Esophagus muscularis mucosa (tissue), 4 donors: ENCODE measurements at regions not wholly inside any gene's neighbourhood (a gene's known extent, or its start where the extent isn't known, plus 50 kb on each side); places are given as distances from the start of the nearest gene placed in this dataset.

Experiments used
- DNase-seq: peaks from one replicate; pipeline ENCODE4 v3.0.0-alpha.2; 2017; ENCODE audit errors: extremely low spot score
- H3K27ac ChIP-seq, 4 donors: fragments of 200-600 bp; sonication (generic); replicated peaks in 1 of 4; 1 replicate in 3 of 4; 2 replicates in 1 of 4; pipeline ENCODE4 v1.5.1; 2016 to 2019; ENCODE audit warnings: mild to moderate bottlenecking in 1 of 4
- H3K27me3 ChIP-seq, 4 donors: fragments of 200-600 bp; sonication (generic); one replicate each; pipeline versions ENCODE4 v1.5.1 to v1.6.0; 2016 to 2019
- H3K36me3 ChIP-seq, 4 donors: fragments of 200-600 bp; sonication (generic); one replicate each; pipeline ENCODE4 v1.5.1; 2016 to 2019
- H3K4me1 ChIP-seq, 4 donors: fragments of 200-600 bp; sonication (generic); one replicate each; pipeline ENCODE4 v1.5.1; 2016 to 2019
- H3K4me3 ChIP-seq, 4 donors: fragments of 200-600 bp; sonication (generic); 1 replicate in 2 of 4; 2 replicates in 2 of 4; pipeline ENCODE4 v1.5.1; 2016 to 2019; ENCODE audit warnings: mild to moderate bottlenecking in 4 of 4, moderate library complexity in 1 of 4
- H3K9me3 ChIP-seq, 4 donors: fragments of 200-600 bp; sonication (generic); 1 replicate in 3 of 4; 2 replicates in 1 of 4; pipeline ENCODE4 v1.5.1; 2016 to 2019
- CTCF ChIP-seq, 3 experiments: fragments of 200-600 bp in 2 of 3; fragments of 450-650 bp in 1 of 3; sonication (generic) in 2 of 3; IDR thresholded peaks; one replicate each; pipeline ENCODE4 v1.5.1; 2017 to 2019; ENCODE audit warnings: antibody characterized with exemption in 3 of 3, mild to moderate bottlenecking in 2 of 3, moderate library complexity in 1 of 3
- EP300 ChIP-seq: sonication (generic); formaldehyde crosslinking; IDR thresholded peaks from one replicate; pipeline ENCODE4 v1.6.1; 2017; ENCODE audit warnings: antibody characterized with exemption
- POLR2A ChIP-seq: fragments of 450-650 bp; IDR thresholded peaks from one replicate; pipeline ENCODE4 v1.6.1; 2017; ENCODE audit warnings: antibody characterized with exemption, moderate library complexity, mild to moderate bottlenecking, low read depth
- POLR2AphosphoS5 ChIP-seq, 2 donors: sonication (generic); formaldehyde crosslinking; IDR thresholded peaks; one replicate each; pipeline ENCODE4 v1.6.1; 2017; ENCODE audit warnings: antibody characterized with exemption in 2 of 2
- WGBS: methylation state at CpG from one replicate; pipeline ENCODE4 v1.1.5; 2018; 5-methylcytosine and 5-hydroxymethylcytosine counted together
- intact Hi-C: fragments of 100-400 bp; cut with DNase I; formaldehyde crosslinking; loops from one replicate; pipeline ENCODE4 v1.15.1; 2023

DNA sequence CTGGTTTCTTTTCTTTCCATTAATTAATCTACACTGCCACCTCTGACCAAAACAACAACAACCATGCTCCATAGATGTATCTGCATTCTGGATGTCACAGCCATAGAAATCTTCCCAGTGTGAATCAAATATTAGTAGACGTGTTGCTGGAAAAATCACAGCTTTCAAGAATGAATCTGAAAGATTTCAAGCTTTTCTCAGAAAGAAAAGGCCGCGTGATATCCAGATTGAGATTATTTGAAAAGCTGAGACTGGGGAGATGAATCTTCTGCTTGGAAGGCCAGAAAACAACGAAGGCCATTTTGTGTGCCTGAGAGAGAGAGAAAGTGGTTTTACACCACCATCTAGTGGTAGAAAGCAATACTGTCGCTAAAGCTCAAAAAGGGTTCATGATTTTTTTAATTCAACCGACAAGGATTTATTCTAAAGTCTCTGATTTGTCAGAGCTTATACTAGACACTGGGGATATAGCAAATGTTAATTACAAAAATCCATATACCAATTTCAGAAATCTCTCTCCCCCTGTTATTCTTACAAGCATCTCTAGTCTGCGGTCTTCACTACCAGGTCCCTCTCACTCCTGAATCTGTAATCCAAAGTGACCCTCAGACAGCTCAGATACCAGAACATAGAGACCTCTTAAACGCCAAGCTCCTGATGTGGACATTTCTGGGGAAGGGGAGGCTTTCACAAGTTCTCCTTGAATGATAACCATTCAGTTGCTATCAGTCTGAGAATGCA is 87.5 kb upstream of the SGIP1 start:
- H3K27ac ChIP-seq = peak overlapping the region in 1 of 4 donors; percentile 42
- H3K36me3 ChIP-seq = no peaks in the 10 kb centered on the region
- intact Hi-C loops = loop anchor here (1.0 to 5.0 kb wide), 3 partner anchors 193 to 489 kb away; no protein-coding TSS in a partner anchor
- DNase-seq = no peak
- no peaks in the 10 kb centered on the region for H3K27me3 ChIP-seq
- no peaks in the 10 kb centered on the region for H3K9me3 ChIP-seq
- TF ChIP-seq CTCF (IDR thresholded peaks at IDR 0.05) = peak; percentile 83 to 91 (median 89)
- TF ChIP-seq POLR2A = no peak
- H3K4me3 ChIP-seq = no peak overlapping the region
- WGBS = 19% methylated on average over 8 of the region's 8 CpGs
- H3K4me1 ChIP-seq = peaks cover 21 to 42% (median 29%) of the 10 kb centered on the region in 4 donors

DNA sequence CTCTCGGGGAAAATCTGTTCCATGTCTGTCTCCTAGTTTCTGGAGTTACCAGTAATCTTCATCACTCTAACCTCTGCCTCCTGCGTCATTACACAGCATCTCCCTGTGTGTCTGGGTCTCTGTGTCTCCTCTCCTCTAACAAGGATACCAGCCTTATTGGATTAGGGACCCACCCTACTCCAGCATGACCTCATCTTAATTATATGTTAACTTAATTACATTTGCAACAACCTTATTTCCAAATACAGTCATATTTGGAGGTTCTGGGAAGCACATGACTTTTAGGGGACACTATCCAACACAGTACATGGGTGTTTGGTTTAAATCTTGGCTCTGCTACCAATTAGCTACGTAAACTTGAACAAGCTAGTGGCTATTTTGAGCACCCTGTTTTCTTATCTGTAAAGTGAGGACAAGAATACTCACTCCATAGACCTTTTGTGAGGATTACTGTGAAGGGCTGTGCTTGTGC is 83.9 kb upstream of the SGIP1 start:
- H3K27ac ChIP-seq = peak overlapping the region; percentile 53 to 69 (median 59)
- intact Hi-C loops = no loop called here
- no peaks in the 10 kb centered on the region for H3K9me3 ChIP-seq
- TF ChIP-seq POLR2AphosphoS5 (IDR thresholded peaks at IDR 0.05) (peak in 1 of 2 donors; percentile 24), EP300 (peak; percentile 21), POLR2A (no peak), CTCF (IDR thresholded peaks at IDR 0.05) (no peak)
- WGBS = 26% methylated on average over 3 of the region's 3 CpGs
- no peaks in the 10 kb centered on the region for H3K36me3 ChIP-seq
- DNase-seq = no peak
- no peak overlapping the region for H3K4me3 ChIP-seq
- H3K4me1 ChIP-seq = peaks cover 21 to 42% (median 29%) of the 10 kb centered on the region in 4 donors
- no peaks in the 10 kb centered on the region for H3K27me3 ChIP-seq

DNA sequence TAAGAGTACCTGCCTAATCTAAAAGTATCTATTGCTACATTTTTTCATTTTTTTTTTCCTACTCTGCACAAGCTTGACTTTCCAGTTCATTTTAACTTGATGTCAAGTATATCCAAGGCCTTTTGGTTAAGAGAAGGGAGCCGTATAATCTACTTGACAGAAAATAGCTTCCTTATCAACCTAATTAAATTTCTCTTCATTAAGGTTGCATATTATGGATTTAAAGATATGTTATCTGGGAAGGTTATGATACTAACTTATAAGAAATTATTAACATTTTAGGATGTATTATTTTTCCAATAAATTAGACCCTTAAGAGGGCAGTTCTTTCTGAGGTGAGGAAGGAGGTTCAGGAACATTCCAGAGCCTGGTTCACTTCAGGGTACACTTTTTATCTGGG is 83.1 kb upstream of the SGIP1 start:
- H3K27ac ChIP-seq = peak overlapping the region; percentile 53 to 69 (median 59)
- intact Hi-C loops = no loop called here
- TF ChIP-seq EP300 (no peak), CTCF (IDR thresholded peaks at IDR 0.05) (no peak), POLR2AphosphoS5 (IDR thresholded peaks at IDR 0.05) (no peak)
- no peak for DNase-seq
- H3K4me3 ChIP-seq = no peak overlapping the region
- WGBS = 76% methylated on average over 1 of the region's 1 CpG
- no peaks in the 10 kb centered on the region for H3K9me3 ChIP-seq
- no peaks in the 10 kb centered on the region for H3K36me3 ChIP-seq
- peaks cover 14 to 34% (median 22%) of the 10 kb centered on the region in 4 donors for H3K4me1 ChIP-seq
- H3K27me3 ChIP-seq = no peaks in the 10 kb centered on the region

DNA sequence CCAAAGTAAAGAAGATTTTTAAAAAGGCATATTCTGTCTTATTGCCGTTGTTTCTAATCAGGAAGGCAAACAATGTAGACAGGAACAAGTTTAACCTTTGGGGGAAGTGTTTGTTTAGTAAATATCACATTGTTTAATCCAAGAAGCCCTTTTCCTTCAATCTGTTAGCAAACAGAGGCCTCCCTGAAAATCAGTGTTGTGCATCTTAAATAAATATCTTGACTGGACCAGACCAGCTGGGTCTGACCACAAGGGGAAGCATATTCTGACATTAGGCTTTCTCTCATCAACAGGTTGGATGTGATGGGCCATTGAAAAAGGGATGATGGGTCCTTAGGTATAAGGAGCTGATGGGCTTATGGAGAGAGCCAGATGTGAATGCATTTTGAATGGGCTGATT is 81.8 kb upstream of the SGIP1 start:
- no peaks in the 10 kb centered on the region for H3K36me3 ChIP-seq
- peaks cover 14 to 25% (median 19%) of the 10 kb centered on the region in 4 donors for H3K4me1 ChIP-seq
- WGBS = 94% methylated on average over 1 of the region's 1 CpG
- H3K27ac ChIP-seq = no peak overlapping the region
- DNase-seq = no peak
- H3K9me3 ChIP-seq = no peaks in the 10 kb centered on the region
- intact Hi-C loops = no loop called here
- no peak overlapping the region for H3K4me3 ChIP-seq
- TF ChIP-seq EP300 = no peak
- peak in 1 of 3 experiments; percentile 8 for TF ChIP-seq CTCF (IDR thresholded peaks at IDR 0.05)
- TF ChIP-seq POLR2A = no peak
- no peak for TF ChIP-seq POLR2AphosphoS5 (IDR thresholded peaks at IDR 0.05)
- no peaks in the 10 kb centered on the region for H3K27me3 ChIP-seq
